Fibroblast of skin of abdomen (primary cell): ENCODE measurements at regions not wholly inside any gene's neighbourhood (a gene's known extent, or its start where the extent isn't known, plus 50 kb on each side); places are given as distances from the start of the nearest gene placed in this dataset.

Source experiments
- DNase-seq: peaks from one replicate; pipeline ENCODE4 v3.0.0-alpha.2; 2013

- DNase-seq: no peak
These were observed 247.7 kb upstream of the PPP2R2D start for GRCh38 chr10:131653140-131653539.

DNA sequence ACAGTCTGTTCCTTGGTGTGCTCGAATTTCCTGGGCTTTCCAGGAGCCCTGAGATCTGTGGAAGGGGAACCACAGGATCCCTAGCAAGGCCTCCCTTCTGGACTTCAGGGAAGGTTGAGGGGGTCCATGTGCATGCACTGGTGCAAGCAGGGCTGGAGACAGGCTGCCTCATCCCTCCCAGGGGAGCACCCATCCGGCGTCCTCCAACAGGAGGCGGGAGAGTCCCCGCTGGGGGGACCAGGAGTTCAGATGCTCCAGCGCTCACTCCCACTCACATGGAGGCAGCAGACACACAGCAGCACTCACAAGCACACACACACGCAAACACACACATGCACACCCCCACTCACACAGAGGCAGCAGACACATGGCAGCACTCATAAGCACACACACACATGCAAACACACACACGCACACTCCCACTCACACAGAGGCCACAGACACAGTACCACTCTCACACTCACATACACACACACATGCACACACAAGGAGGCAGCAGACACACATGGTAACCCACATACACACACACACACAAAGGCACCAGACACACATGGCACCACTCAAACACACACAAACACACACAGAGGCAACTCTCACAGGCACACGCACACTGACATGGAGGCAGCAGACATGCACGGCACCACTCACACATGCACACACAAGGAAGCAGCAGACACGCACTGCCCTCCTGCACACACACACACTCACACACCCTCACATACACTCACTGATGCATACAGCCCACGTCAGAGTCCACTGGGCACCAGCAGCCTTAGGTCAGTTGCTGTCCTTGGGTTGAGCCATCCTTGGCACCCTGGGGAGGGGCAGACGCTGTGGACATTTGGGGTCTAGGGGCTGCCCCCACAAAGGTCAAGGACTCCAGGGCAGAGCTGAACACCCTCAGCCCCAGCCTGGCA is 247.0 kb upstream of the PPP2R2D start:
- DNase-seq: no peak

DNA sequence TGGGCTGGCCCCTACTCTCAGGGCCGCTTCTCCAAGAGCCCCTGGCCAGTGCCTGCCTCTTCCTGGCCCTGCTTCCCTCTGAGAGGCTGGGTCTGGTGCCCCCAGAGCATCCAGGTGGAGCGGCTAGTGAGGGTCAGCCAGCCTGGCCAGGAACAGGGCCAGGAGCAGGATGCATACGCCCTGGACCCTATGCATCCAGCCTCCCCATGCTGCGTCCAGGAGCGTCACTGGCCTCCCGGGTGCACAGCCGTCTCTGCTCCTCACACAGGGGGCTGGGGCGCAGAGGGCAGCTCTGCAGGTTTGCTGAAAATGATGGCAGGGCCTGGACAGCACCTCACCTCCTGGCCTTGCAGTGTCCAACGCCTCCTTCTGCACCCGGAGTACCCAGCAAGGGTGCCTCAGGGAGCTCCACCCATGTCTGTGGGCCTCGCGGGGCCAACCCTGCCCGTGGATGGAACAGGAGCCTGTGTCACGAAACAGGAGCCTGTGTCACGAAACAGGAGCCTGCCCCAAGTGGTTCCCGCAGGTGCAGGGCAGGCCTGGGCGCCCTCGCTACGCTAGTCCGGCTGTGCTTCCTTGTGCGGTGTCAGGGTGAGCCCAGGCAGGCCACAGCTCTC is 246.2 kb upstream of the PPP2R2D start:
- no peak for DNase-seq

DNA sequence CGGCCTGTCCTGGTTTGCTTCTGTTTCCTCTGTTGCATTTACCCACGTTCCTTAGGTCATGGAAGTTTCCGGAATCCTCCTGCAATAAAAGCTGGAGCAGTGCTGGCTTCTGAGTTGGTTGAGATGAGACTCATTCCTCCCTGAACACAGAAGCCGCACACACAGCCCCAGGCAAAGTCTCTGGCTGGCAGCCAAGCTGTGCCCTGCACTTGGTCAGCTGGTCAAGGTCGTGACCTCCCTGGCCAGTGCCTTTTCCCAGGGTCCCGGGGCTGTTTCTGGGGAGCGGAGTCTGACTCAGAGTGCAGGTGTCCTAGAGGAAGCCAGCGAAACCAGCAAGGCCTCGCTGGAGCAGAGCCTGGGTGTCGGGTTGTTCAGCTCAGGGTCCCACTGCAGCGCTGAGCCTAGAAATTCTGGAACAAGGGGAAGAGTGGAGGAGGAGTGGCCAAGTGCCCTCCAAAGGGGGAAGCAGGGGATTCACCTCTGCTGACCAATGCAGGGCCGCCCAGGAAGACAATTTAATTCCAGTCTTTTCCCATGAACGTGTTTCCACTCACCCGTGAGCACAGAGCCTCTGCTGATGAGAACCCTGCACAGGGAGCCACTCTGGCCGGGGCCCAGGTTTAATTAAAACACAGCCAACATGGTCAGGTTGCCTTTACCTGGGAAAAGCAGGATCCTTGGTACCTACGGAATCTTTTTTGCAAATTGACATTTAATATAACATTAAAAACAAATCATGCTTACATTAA is 245.5 kb upstream of the PPP2R2D start:
- no peak for DNase-seq

DNA sequence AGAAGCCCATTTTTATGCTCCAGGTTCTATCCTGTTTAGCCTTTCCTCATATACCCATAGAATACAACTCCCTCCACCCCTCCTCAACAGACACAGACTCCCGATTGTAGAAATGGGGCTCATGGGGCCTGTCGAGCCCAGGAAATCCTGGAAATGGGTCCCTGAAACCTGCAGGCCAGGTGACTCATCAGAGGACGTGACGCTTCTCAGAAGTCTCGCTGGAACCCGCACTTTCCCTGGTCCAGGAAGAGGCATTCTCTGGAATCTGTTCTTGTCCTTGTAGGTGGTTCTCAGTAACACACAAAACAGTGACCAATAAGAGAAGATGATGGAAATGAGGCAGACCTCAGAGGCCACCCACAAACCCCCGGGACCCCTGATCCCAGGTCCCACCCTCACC is 244.8 kb upstream of the PPP2R2D start:
- DNase-seq: no peak

- DNase-seq: no peak
These were observed 244.4 kb upstream of the PPP2R2D start for GRCh38 chr10:131656431-131656841.

GRCh38 chr10:131657318-131657984 is 243.4 kb upstream of the PPP2R2D start:
- no peak for DNase-seq

- no peak for DNase-seq
These were observed 242.8 kb upstream of the PPP2R2D start for GRCh38 chr10:131657985-131658330.

DNA sequence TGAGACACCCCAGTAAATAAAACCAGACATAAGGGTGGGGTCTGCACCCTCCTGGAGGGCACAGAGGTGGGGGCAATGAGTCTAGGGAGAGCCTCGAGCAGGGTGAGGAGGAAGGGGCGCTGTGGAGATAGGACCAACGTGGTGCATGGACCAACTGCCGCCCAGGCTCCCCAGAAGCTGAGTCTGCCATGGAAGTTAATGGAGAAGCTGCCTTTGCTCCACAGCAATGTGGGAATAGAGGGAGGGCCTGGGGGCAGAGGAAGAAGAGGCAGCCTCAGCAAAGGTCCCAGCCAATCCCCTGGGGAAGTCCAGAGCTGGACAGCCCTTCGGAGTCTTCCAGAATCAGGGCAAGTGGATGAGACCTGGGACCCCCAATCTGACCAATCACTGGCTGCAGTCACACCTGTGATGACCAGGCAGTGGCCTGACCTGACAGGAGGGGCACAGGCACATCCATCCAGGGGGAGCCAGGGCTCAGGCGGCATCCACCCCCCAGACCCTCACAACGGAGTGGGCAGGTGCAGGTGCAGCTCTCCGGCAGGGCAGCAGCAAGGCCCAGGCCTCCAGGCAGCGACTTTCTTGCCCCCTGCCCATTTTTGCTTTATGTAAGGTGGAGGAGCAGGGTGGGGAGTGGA is 242.2 kb upstream of the PPP2R2D start:
- no peak for DNase-seq

DNA sequence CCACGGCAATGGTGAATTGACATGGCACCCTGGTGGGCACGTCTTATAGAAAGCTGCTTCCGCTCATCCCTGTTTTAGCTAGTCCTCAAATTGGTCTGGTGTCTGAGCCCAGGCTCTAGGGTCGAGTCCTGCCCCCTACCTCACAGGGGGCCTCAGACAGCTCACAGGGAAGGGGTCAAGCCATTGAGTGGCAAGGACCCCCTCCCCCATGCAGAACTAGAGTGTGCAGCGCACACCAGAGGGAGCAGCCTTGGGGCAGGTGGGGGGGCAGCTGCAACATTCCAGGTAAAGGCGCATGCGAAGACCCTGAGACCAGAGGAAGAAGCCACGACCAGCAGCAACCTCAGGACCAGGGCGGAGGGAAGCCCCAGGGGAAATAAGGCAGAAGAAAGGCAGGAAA is 240.4 kb upstream of the PPP2R2D start:
- DNase-seq: no peak

DNA sequence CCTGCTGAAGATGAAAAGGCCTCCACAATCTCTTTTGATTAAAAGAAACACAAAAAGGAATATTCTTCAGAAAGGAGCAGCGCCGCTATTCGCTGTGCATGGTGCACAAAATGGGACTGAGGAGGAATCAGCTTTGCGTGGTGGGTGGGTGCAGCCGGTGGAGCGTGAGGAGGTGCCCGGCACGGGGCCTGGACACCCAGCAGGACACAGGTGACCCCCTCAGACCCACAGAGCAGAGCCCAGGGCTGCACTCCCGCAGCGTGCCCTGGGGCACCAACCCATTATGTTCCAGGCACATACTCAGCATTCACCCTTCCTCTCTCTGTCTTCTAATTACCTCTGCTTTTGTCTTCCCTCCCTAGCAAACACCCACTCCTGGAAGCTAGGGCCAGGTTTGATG is 238.0 kb upstream of the PPP2R2D start:
- DNase-seq: no peak

DNA sequence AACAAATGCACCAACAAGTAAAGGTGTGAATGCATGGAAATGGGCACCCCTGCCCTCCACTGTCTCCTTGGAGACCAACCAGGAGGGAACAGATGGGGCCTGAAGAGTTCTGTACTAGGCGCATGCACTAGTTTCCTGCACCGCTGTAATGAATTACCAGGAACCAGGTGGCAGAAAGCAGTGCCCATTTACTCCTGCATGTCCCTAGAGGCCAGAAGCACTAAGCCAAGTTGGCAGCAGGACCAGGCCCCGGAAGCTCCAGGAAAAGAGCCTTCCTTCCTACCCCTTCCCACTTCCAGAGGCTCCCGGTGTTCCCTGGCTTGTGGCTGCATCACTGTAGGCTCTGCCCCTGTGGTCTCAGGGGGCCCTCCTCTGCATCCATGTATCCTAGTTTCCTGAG is 237.5 kb upstream of the PPP2R2D start:
- no peak for DNase-seq

DNA sequence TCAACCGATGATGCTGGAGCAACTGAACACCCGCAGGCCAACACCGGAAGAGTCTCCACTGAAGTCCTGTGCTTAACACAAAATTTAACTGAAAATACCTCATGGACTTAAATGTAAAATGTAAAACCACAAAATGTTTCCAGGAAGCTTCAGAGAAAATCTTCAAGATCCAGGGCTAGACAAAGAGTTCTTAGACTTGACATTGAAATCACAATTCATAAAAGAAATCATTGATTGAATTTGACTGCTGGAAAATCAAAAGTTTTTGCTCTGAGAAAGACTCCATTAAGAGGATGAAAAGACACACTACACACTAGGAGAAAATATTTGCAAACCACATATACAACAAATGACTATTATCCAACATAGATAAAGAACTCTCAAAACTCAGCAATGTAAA is 234.7 kb upstream of the PPP2R2D start:
- no peak for DNase-seq

DNA sequence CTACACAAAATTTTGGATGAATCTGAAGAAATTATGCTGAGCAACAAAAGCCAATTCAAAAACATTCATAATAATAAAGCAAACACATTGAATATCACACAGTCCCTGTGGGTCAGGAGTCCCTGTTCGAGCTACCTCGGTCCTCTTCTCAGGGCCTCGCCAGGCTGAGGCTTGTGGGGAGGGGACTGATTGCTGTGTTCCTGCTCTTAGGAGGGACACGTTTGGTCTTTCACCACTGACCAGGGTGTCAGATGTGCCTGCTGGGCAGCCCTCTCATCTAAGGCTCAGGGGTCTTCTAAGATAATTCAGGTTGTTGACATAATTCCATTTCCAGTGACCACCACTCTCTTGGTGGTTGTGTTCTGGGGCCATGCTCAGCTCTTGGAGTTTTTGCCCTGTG is 233.8 kb upstream of the PPP2R2D start:
- no peak for DNase-seq

DNA sequence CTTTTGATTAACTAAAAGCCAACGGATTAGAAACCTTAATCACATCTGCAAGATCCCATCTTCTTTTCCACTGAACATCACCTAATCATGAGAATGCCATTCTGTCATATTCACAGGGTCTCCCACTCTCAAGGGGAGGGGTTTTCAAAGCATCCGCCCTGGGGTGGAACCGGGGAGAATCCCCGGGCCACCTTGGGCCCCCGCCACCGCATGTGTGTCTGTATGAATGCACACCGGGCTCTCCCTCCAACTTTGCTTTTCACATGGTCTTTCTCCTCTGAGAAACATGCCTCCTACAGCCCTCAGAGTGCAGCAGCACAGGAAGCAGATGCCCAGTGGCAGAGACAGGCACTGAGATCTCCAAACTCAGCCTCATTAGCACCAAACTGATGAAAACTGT is 233.2 kb upstream of the PPP2R2D start:
- no peak for DNase-seq

DNA sequence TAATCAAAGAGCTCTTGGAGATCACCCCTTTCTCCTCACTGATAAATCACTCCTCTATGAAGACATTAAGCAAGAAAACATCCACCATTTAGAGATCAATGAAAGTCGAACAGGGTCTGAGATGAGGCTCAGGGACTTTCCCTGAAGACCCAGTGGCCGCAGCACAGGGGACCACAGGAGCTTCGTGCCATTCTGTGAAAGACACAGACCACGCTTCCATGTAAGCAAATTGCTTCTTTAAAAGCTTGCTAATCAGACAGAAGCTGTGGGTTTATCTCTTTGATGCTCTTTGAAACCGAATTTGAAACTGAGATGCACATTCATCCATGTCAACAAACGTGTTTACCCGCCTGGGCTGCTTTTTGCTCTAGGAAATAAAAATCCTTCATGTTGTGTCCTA is 231.9 kb upstream of the PPP2R2D start:
- DNase-seq: no peak

- DNase-seq: no peak
These were observed 231.0 kb upstream of the PPP2R2D start for GRCh38 chr10:131669838-131670237.

DNA sequence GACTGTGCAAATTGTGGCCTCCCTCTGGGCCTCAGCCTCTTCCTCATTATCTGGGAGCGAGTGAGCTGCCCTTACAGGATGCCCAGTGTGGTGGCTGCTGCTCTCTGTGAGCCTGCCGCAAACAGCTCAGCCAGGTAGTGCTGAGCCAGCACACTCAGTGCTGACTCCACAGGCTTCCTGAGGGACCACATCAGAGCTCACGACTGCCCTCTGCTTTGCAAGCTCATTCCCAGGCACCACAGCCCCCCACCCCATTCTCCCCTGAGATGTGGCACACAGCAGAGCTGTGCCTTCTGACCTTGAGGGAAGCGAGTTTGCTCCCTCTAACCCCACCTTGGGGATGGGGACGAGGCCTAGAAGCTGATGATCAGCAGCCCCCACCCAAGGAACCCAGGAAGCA is 230.5 kb upstream of the PPP2R2D start:
- DNase-seq: no peak

DNA sequence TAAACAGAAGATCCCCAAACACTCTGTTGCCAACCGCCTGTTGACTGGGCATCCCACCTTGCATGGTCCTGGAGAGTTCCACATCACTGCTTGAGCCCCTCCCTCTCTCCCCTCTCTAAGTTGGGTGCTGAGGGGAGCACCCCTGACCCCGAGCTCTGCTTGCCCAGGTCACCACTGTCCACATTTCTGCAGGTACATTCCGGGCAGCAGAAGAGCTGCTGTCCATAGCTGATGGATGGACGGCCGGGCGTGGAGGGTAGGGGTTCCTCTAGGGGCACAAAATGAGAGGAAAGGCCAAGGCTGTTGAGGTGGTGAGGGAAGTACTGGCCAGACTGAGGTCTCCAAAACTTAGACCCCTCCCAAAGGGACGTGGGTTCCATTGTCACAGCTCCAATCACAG is 227.4 kb upstream of the PPP2R2D start:
- DNase-seq: no peak

GRCh38 chr10:131674130-131674529 is 226.7 kb upstream of the PPP2R2D start:
- DNase-seq: no peak

- no peak for DNase-seq
These were observed 225.7 kb upstream of the PPP2R2D start for GRCh38 chr10:131675104-131675503.

DNA sequence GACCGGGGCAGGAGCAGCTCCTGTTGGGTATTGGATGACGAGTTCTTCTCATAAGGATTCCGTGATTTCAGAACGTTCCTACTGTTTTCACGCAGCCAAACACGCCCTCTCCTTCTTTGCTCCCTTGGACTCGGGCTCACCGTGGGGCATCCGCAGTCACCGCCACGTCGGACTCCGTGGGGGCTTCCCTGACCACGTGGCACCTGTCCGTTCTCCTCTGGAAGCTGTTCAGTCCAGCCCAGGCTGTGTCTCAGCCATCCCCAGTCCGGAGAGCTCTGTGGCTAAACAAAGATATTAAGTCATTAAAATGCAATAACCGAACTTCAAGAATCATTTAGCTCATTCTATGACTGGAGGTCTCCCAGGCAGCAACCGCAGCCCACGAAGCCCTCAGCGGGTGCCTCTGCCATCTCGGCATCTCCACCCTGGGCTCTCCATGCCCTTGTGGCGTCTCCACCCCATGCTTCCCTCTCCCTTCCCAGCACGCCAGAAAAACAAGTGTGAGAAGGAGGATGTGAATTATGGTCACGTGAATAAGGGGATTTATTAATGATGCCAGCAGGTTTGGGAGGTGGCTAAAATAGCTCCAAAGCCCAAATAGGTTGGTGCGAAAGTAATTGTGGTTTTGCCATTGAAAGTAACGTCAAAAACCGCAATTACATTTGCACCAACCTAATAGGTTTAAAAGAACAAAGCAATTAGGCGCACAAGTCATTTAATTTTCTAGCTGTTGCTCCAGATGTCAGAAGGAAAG is 224.6 kb upstream of the PPP2R2D start:
- no peak for DNase-seq
